ENCODE measurements at regions not wholly inside any gene's neighbourhood (a gene's known extent, or its start where the extent isn't known, plus 50 kb on each side); places are given as distances from the start of the nearest gene placed in this dataset.

GRCh38 chr17:81345228-81346089, 49.8 kb upstream of the BAHCC1 start:
- DNase-seq (ENCODE audit: insufficient read length), result peak; percentile 82
- FAIRE-seq, result no peak
- TF ChIP-seq POLR2A (IDR thresholded peaks at IDR 0.05; ENCODE audit: low read depth, low read length) (peak; percentile 53), POLR2AphosphoS5 (IDR thresholded peaks at IDR 0.05; ENCODE audit: low read depth, low read length) (no peak), TAF1 (IDR thresholded peaks at IDR 0.05; ENCODE audit: borderline replicate concordance, low read depth, low read length) (no peak; the same call in none of the 2 replicates)

Measured in GM12892 (cell line).